Caco-2 (cell line): ENCODE measurements at regions not wholly inside any gene's neighbourhood (a gene's known extent, or its start where the extent isn't known, plus 50 kb on each side); places are given as distances from the start of the nearest gene placed in this dataset.

Experiments used
- BruUV-seq: library from RNA; stranded (reverse); fragments of 400-500 nt; replicated peaks from 2 replicates; lab custom pipeline; 2021; lab: Mats Ljungman, UMichigan
- CTCF ChIA-PET: fragments of 300-600 bp; sonication (Branson Sonifier 250); formaldehyde crosslinking; loops from one replicate; lab custom pipeline; 2022; ENCODE audit warnings: antibody characterized with exemption; lab: Charles Lee
- POLR2A ChIA-PET: fragments of 300-600 bp; sonication (Branson Sonifier 250); formaldehyde crosslinking; loops from one replicate; lab custom pipeline; 2022; ENCODE audit warnings: antibody characterized with exemption; lab: Charles Lee
- DNase-seq, 2 experiments: peaks; one replicate each; pipeline versions ENCODE4 v3.0.0 to v3.0.0-alpha.2; 2020 to 2022
- H3K27me3 ChIP-seq: replicated peaks from 2 replicates; pipeline ENCODE4 v1.6.0; 2011; ENCODE audit warnings: low read length; ENCODE audit not compliant: control insufficient read depth, insufficient read depth
- H3K36me3 ChIP-seq: 2 replicates; pipeline ENCODE4 v1.5.1; 2011; ENCODE audit warnings: low read length; ENCODE audit not compliant: control insufficient read depth, insufficient read depth
- H3K4me1 ChIP-seq: fragments of 250-450 bp; sonication (Bioruptor Pico); 2 replicates; pipeline ENCODE4 v1.5.1; 2020; ENCODE audit warnings: mild to moderate bottlenecking
- H3K4me3 ChIP-seq: 2 replicates; pipeline ENCODE4 v1.5.1; 2011; ENCODE audit warnings: low read depth, mild to moderate bottlenecking, control low read depth, low read length
- H3K9me3 ChIP-seq: fragments of 250-450 bp; sonication (Bioruptor Pico); 2 replicates; pipeline ENCODE4 v1.5.1; 2020; ENCODE audit warnings: mild to moderate bottlenecking, moderate library complexity
- H3K27ac Mint-ChIP-seq: one replicate; pipeline ENCODE4 v1.8.0; 2022; ENCODE audit warnings: mixed read lengths; ENCODE audit not compliant: unreplicated experiment
- H3K27me3 Mint-ChIP-seq: one replicate; pipeline ENCODE4 v1.8.0; 2022; ENCODE audit warnings: mixed read lengths; ENCODE audit not compliant: insufficient read depth, unreplicated experiment
- H3K36me3 Mint-ChIP-seq: one replicate; pipeline ENCODE4 v1.8.0; 2022; ENCODE audit warnings: mild to moderate bottlenecking, mixed read lengths; ENCODE audit not compliant: insufficient read depth, unreplicated experiment
- H3K4me1 Mint-ChIP-seq: one replicate; pipeline ENCODE4 v1.8.0; 2022; ENCODE audit warnings: low read depth, mixed read lengths; ENCODE audit not compliant: unreplicated experiment
- H3K4me3 Mint-ChIP-seq: one replicate; pipeline ENCODE4 v1.8.0; 2022; ENCODE audit warnings: mild to moderate bottlenecking, moderate library complexity, mixed read lengths; ENCODE audit not compliant: unreplicated experiment
- H3K9me3 Mint-ChIP-seq: one replicate; pipeline ENCODE4 v1.8.0; 2022; ENCODE audit warnings: mixed read lengths; ENCODE audit not compliant: unreplicated experiment
- intact Hi-C: fragments of 100-400 bp; cut with micrococcal nuclease; formaldehyde crosslinking; loops from one replicate; pipeline ENCODE4 v1.10.0; 2022; ENCODE audit not compliant: unreplicated experiment
- TF ChIP-seq, protein P1 (sequence below), 2 experiments: fragments of 200-600 bp in 1 of 2; IDR thresholded peaks; 1 replicate in 1 of 2; 2 replicates in 1 of 2; pipeline versions ENCODE4 v1.5.1 to v1.8.0; 2011 to 2022; ENCODE audit warnings: antibody characterized with exemption in 1 of 2, control low read depth in 1 of 2, inconsistent platforms in 1 of 2, low read depth in 1 of 2, low read length in 1 of 2, mild to moderate bottlenecking in 1 of 2, moderate library complexity in 1 of 2; ENCODE audit not compliant: insufficient read depth in 1 of 2, severe bottlenecking in 1 of 2, unreplicated experiment in 1 of 2

GRCh38 chr2:65727816-65728215 is 295.4 kb upstream of the SPRED2 start:
- Mint-ChIP-seq H3K27ac (no peak overlapping the region), H3K4me3 (no peak overlapping the region), H3K27me3 (no peaks in the 10 kb centered on the region), H3K36me3 (no peaks in the 10 kb centered on the region), H3K9me3 (peaks cover 10% of the 10 kb centered on the region), H3K4me1 (no peaks in the 10 kb centered on the region)
- no peaks in the 10 kb centered on the region; the same call in 1 of the 2 replicates for H3K27me3 ChIP-seq
- no peak overlapping the region for H3K4me3 ChIP-seq
- CTCF ChIA-PET, result no interaction called here
- no peaks in the 10 kb centered on the region for H3K36me3 ChIP-seq
- intact Hi-C loops, result no loop called here
- no TSS peak for BruUV-seq
- H3K9me3 ChIP-seq, result peaks cover 6% of the 10 kb centered on the region; the same call in 1 of the 2 replicates
- POLR2A ChIA-PET, result no interaction called here
- H3K4me1 ChIP-seq, result no peaks in the 10 kb centered on the region
- TF ChIP-seq, protein P1, sequence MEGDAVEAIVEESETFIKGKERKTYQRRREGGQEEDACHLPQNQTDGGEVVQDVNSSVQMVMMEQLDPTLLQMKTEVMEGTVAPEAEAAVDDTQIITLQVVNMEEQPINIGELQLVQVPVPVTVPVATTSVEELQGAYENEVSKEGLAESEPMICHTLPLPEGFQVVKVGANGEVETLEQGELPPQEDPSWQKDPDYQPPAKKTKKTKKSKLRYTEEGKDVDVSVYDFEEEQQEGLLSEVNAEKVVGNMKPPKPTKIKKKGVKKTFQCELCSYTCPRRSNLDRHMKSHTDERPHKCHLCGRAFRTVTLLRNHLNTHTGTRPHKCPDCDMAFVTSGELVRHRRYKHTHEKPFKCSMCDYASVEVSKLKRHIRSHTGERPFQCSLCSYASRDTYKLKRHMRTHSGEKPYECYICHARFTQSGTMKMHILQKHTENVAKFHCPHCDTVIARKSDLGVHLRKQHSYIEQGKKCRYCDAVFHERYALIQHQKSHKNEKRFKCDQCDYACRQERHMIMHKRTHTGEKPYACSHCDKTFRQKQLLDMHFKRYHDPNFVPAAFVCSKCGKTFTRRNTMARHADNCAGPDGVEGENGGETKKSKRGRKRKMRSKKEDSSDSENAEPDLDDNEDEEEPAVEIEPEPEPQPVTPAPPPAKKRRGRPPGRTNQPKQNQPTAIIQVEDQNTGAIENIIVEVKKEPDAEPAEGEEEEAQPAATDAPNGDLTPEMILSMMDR (IDR thresholded peaks at IDR 0.05; ENCODE audit: insufficient read depth in 1 of 2, low read depth in 1 of 2, low read length in 1 of 2, severe bottlenecking in 1 of 2, unreplicated experiment in 1 of 2), result no peak
- DNase-seq, result no peak

DNA sequence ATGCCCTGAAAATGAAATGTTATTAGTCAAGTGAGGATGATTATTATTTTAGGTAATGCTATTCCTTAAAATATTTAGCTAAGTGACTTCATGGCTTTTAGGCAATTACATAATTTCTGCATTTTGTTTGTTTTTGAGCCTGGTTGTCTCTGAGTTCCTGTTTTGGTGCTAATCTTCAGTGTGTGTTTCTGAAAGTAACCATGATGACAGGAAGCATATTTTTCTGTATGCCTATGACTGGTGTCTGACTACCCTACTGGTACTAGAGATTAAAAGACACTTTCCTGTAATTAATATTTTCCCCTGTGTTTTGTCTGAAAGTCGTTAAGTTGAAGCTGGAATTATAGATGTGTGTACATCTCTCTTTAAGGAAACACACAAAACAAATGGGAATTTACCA is 295.0 kb upstream of the SPRED2 start:
- Histone ChIP-seq H3K36me3 (no peaks in the 10 kb centered on the region), H3K9me3 (peaks cover 6% of the 10 kb centered on the region; the same call in 1 of the 2 replicates), H3K4me3 (no peak overlapping the region), H3K4me1 (no peaks in the 10 kb centered on the region), H3K27me3 (no peaks in the 10 kb centered on the region; the same call in 1 of the 2 replicates)
- intact Hi-C loops, result no loop called here
- no TSS peak for BruUV-seq
- no peaks in the 10 kb centered on the region for H3K36me3 Mint-ChIP-seq
- H3K27me3 Mint-ChIP-seq, result peaks cover under 1% of the 10 kb centered on the region
- no peak for DNase-seq
- no peak overlapping the region for H3K27ac Mint-ChIP-seq
- TF ChIP-seq, protein P1 (IDR thresholded peaks at IDR 0.05; ENCODE audit: insufficient read depth in 1 of 2, low read depth in 1 of 2, low read length in 1 of 2, severe bottlenecking in 1 of 2, unreplicated experiment in 1 of 2), result no peak
- POLR2A ChIA-PET, result no interaction called here
- peaks cover 10% of the 10 kb centered on the region for H3K9me3 Mint-ChIP-seq
- CTCF ChIA-PET, result no interaction called here
- H3K4me3 Mint-ChIP-seq, result no peak overlapping the region
- no peaks in the 10 kb centered on the region for H3K4me1 Mint-ChIP-seq

GRCh38 chr2:65724752-65725151 is 292.4 kb upstream of the SPRED2 start:
- Mint-ChIP-seq H3K27ac (no peak overlapping the region), H3K36me3 (no peaks in the 10 kb centered on the region), H3K4me3 (no peak overlapping the region), H3K27me3 (peaks cover 11% of the 10 kb centered on the region), H3K4me1 (no peaks in the 10 kb centered on the region), H3K9me3 (peaks cover 10% of the 10 kb centered on the region)
- no peak for DNase-seq
- POLR2A ChIA-PET, result no interaction called here
- CTCF ChIA-PET, result no interaction called here
- intact Hi-C loops, result loop anchor here (5.0 kb wide), 1 partner anchor 703 kb away; no protein-coding TSS in a partner anchor
- TF ChIP-seq, protein P1 (IDR thresholded peaks at IDR 0.05; ENCODE audit: insufficient read depth in 1 of 2, low read depth in 1 of 2, low read length in 1 of 2, severe bottlenecking in 1 of 2, unreplicated experiment in 1 of 2), result no peak
- peaks cover 6% of the 10 kb centered on the region; the same call in 1 of the 2 replicates for H3K9me3 ChIP-seq
- no peak overlapping the region for H3K4me3 ChIP-seq
- no peaks in the 10 kb centered on the region for H3K27me3 ChIP-seq
- BruUV-seq, result no TSS peak
- H3K4me1 ChIP-seq, result no peaks in the 10 kb centered on the region
- no peaks in the 10 kb centered on the region for H3K36me3 ChIP-seq
